Mucosa of gallbladder (tissue), 1 donor: ENCODE measurements at regions not wholly inside any gene's neighbourhood (a gene's known extent, or its start where the extent isn't known, plus 50 kb on each side); places are given as distances from the start of the nearest gene placed in this dataset.

Experiments used
- DNase-seq: peaks from one replicate; pipeline ENCODE4 v3.0.0-alpha.2; 2020; ENCODE audit warnings: low spot score
- donor health status: DM: no; HTN: no; CAD: no.

GRCh38 chr1:29712801-29713200 is 476.5 kb downstream of the PTPRU start:
- DNase-seq, result no peak

GRCh38 chr1:29712284-29712651 is 475.9 kb downstream of the PTPRU start:
- no peak for DNase-seq

GRCh38 chr1:29711582-29712283 is 475.4 kb downstream of the PTPRU start:
- no peak for DNase-seq

- no peak for DNase-seq
These were observed 473.5 kb downstream of the PTPRU start for GRCh38 chr1:29709704-29710280.

- no peak for DNase-seq
These were observed 472.7 kb downstream of the PTPRU start for GRCh38 chr1:29708796-29709703.

- DNase-seq, result no peak
These were observed 472.1 kb downstream of the PTPRU start for GRCh38 chr1:29708381-29708780.

- DNase-seq, result no peak
These were observed 471.5 kb downstream of the PTPRU start for GRCh38 chr1:29707796-29708195.

GRCh38 chr1:29706936-29707335 is 470.6 kb downstream of the PTPRU start:
- no peak for DNase-seq

- DNase-seq, result no peak
These were observed 468.1 kb downstream of the PTPRU start for GRCh38 chr1:29704430-29704829.

- peak; percentile 14 for DNase-seq
These were observed 467.5 kb downstream of the PTPRU start for GRCh38 chr1:29703596-29704370.

GRCh38 chr1:29700491-29700890 is 464.2 kb downstream of the PTPRU start:
- DNase-seq, result no peak

GRCh38 chr1:29698626-29699025 is 462.3 kb downstream of the PTPRU start:
- no peak for DNase-seq

GRCh38 chr1:29698033-29698432 is 461.7 kb downstream of the PTPRU start:
- no peak for DNase-seq

- DNase-seq, result no peak
These were observed 461.1 kb downstream of the PTPRU start for GRCh38 chr1:29697391-29697780.

- DNase-seq, result no peak
These were observed 460.5 kb downstream of the PTPRU start for GRCh38 chr1:29696656-29697390.

- DNase-seq, result no peak
These were observed 459.5 kb downstream of the PTPRU start for GRCh38 chr1:29695803-29696202.

- no peak for DNase-seq
These were observed 458.7 kb downstream of the PTPRU start for GRCh38 chr1:29695036-29695435.

GRCh38 chr1:29691499-29691898 is 455.2 kb downstream of the PTPRU start:
- no peak for DNase-seq

GRCh38 chr1:29690156-29690555 is 453.8 kb downstream of the PTPRU start:
- no peak for DNase-seq

GRCh38 chr1:29689372-29690030 is 453.2 kb downstream of the PTPRU start:
- no peak for DNase-seq
